Psoas muscle (tissue), 7 donors: ENCODE measurements at regions not wholly inside any gene's neighbourhood (a gene's known extent, or its start where the extent isn't known, plus 50 kb on each side); places are given as distances from the start of the nearest gene placed in this dataset.

Source experiments
- ATAC-seq, 4 donors: fragments of 200-7000 bp; cut with Tn5 transposase; one replicate each; pipeline ENCODE4 v1.9.1; 2020; ENCODE audit warnings: moderate library complexity in 3 of 4, mild to moderate bottlenecking in 2 of 4
- DNase-seq, 2 donors: peaks; one replicate each; pipeline ENCODE4 v3.0.0-alpha.2; 2020
- H3K27ac ChIP-seq: fragments of 200-600 bp; one replicate; pipeline ENCODE4 v1.8.0; 2022
- H3K27me3 ChIP-seq, 3 donors: fragments of 200-600 bp in 1 of 3; one replicate each; pipeline versions ENCODE4 v1.6.1 to v1.8.0; 2013 to 2022; ENCODE audit warnings: low read length in 2 of 3, mild to moderate bottlenecking in 2 of 3, moderate library complexity in 1 of 3; ENCODE audit not compliant: insufficient read depth in 3 of 3
- H3K36me3 ChIP-seq, 2 donors: fragments of 200-600 bp in 1 of 2; one replicate each; pipeline versions ENCODE4 v1.6.1 to v1.8.0; 2013 to 2022; ENCODE audit warnings: low read depth in 1 of 2, mild to moderate bottlenecking in 1 of 2, moderate library complexity in 1 of 2; ENCODE audit not compliant: insufficient read depth in 1 of 2
- H3K4me1 ChIP-seq: fragments of 200-600 bp; one replicate; pipeline ENCODE4 v1.8.0; 2022
- H3K4me3 ChIP-seq: fragments of 200-600 bp; one replicate; pipeline ENCODE4 v1.8.0; 2022; ENCODE audit warnings: mild to moderate bottlenecking
- H3K9me3 ChIP-seq: fragments of 200-600 bp; one replicate; pipeline ENCODE4 v1.8.0; 2022
- WGBS, 3 donors: extraction: QIAGEN DNeasy Blood & Tissue Kit; methylation state at CpG; one replicate each; pipeline versions ENCODE4 v1.1.6 to v1.1.7; 2013; 5-methylcytosine and 5-hydroxymethylcytosine counted together
- intact Hi-C, 2 donors: fragments of 100-400 bp; cut with DNase I; formaldehyde crosslinking; loops; one replicate each; pipeline versions ENCODE4 v1.11.0 to v1.14.2; 2022
- TF ChIP-seq, protein P1 (sequence below): fragments of 200-600 bp; IDR thresholded peaks from one replicate; pipeline ENCODE4 v1.8.0; 2022; ENCODE audit warnings: antibody characterized with exemption
- donor health status: healthy with polysubstance abuse.
- donor health status: DM: no; HTN: no; CAD: no; lungs with moderate emphysema.
- donor health status: Bipolar disorder and iron deficiency.
- donor health status: healthy.
- donor health status: DM: yes; HTN: yes; CAD: no.
- donor health status: DM: no; HTN: no; CAD: no.
- donor health status: DM: yes; HTN: yes; CAD: no.

GRCh38 chr3:124407260-124407659 is 323.0 kb upstream of the UMPS start:
- TF ChIP-seq, protein P1, sequence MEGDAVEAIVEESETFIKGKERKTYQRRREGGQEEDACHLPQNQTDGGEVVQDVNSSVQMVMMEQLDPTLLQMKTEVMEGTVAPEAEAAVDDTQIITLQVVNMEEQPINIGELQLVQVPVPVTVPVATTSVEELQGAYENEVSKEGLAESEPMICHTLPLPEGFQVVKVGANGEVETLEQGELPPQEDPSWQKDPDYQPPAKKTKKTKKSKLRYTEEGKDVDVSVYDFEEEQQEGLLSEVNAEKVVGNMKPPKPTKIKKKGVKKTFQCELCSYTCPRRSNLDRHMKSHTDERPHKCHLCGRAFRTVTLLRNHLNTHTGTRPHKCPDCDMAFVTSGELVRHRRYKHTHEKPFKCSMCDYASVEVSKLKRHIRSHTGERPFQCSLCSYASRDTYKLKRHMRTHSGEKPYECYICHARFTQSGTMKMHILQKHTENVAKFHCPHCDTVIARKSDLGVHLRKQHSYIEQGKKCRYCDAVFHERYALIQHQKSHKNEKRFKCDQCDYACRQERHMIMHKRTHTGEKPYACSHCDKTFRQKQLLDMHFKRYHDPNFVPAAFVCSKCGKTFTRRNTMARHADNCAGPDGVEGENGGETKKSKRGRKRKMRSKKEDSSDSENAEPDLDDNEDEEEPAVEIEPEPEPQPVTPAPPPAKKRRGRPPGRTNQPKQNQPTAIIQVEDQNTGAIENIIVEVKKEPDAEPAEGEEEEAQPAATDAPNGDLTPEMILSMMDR: no peak
- Histone ChIP-seq H3K9me3 (no peaks in the 10 kb centered on the region), H3K4me1 (no peaks in the 10 kb centered on the region), H3K27me3 (no peaks in the 10 kb centered on the region), H3K36me3 (no peaks in the 10 kb centered on the region), H3K4me3 (no peak overlapping the region), H3K27ac (no peak overlapping the region)
- intact Hi-C loops: no loop called here
- DNase-seq (no peak), ATAC-seq (no peak)
- 84 to 91% (median 90%) methylated on average over 1 of the region's 1 CpG for WGBS, 3 donors

DNA sequence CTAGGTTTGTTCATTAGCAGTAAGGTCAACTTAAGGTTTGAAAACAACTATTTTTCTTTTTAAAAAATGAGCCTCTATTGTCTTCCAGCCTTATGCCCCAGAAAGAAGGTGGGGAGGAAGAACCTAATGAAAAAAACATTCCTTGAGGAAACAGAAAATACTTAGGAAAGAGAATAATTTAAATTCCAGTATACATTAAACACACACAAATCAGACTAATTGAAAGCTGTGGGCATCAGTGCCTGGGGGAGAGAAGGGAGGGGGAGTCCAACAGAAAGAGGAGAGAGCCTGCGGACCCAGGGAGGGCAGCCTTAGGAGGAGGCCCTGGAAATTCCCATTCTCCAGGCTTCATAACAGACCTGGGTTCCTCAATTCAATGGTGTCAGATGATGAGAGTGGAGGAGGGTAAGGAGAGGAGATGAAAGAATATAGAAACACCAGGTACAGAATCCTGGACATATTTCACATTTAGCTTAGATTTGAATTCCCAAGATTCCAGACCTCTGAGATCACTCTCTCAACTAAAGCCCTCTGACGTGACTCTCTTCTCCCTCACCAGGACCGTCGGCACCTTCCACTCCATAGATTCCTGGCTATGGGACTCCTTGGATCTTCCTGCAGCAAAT is 320.5 kb upstream of the UMPS start:
- DNase-seq (no peak), ATAC-seq (no peak)
- intact Hi-C loops: no loop called here
- H3K4me3 ChIP-seq: no peak overlapping the region
- H3K27ac ChIP-seq: no peak overlapping the region
- 61 to 81% (median 72%) methylated on average over 4 of the region's 4 CpGs for WGBS, 3 donors
- TF ChIP-seq, protein P1: no peak
- no peaks in the 10 kb centered on the region for H3K4me1 ChIP-seq
- H3K36me3 ChIP-seq: peaks cover 0 to 10% of the 10 kb centered on the region in 2 donors
- H3K9me3 ChIP-seq: no peaks in the 10 kb centered on the region
- no peaks in the 10 kb centered on the region for H3K27me3 ChIP-seq

GRCh38 chr3:124410471-124410870 is 319.8 kb upstream of the UMPS start:
- 90 to 95% (median 94%) methylated on average over 3 of the region's 3 CpGs for WGBS, 3 donors
- Histone ChIP-seq H3K27me3 (no peaks in the 10 kb centered on the region), H3K27ac (no peak overlapping the region), H3K4me3 (no peak overlapping the region), H3K9me3 (no peaks in the 10 kb centered on the region), H3K4me1 (no peaks in the 10 kb centered on the region), H3K36me3 (peaks cover 0 to 16% of the 10 kb centered on the region in 2 donors)
- no peak for ATAC-seq
- no peak for DNase-seq
- TF ChIP-seq, protein P1: no peak
- intact Hi-C loops: no loop called here

DNA sequence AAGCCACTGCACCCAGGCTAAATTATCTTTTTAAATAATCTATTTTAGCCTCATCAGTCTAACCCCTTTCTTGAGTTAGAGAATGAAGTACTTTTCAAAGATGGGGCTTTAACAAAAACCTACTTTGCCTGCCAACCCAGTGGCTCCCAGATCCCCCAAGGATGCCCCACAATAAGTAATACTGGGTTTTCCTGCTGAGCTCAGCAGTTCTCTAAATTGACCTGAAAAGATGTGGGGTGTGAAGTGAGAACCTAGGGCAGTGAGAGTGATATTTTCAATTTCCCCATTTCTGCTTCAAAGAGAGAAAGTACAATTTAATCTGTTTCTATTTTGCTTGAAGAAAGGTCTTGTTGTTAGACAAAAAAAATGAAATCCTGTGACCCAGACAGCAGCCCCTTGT is 318.5 kb upstream of the UMPS start:
- no peak overlapping the region for H3K27ac ChIP-seq
- TF ChIP-seq, protein P1: no peak
- H3K4me1 ChIP-seq: no peaks in the 10 kb centered on the region
- DNase-seq: no peak
- no peaks in the 10 kb centered on the region for H3K27me3 ChIP-seq
- H3K9me3 ChIP-seq: no peaks in the 10 kb centered on the region
- peaks cover 0 to 25% of the 10 kb centered on the region in 2 donors for H3K36me3 ChIP-seq
- H3K4me3 ChIP-seq: no peak overlapping the region
- no peak for ATAC-seq
- intact Hi-C loops: no loop called here

- ATAC-seq (no peak), DNase-seq (no peak)
- H3K36me3 ChIP-seq: peaks cover 0 to 25% of the 10 kb centered on the region in 2 donors
- no peaks in the 10 kb centered on the region for H3K9me3 ChIP-seq
- H3K27me3 ChIP-seq: no peaks in the 10 kb centered on the region
- TF ChIP-seq, protein P1: no peak
- no peak overlapping the region for H3K27ac ChIP-seq
- no peaks in the 10 kb centered on the region for H3K4me1 ChIP-seq
- intact Hi-C loops: no loop called here
- H3K4me3 ChIP-seq: no peak overlapping the region
Observed at GRCh38 chr3:124412644-124413043, 317.6 kb upstream of the UMPS start.
